ENCODE measurements at regions not wholly inside any gene's neighbourhood (a gene's known extent, or its start where the extent isn't known, plus 50 kb on each side); places are given as distances from the start of the nearest gene placed in this dataset.

DNA sequence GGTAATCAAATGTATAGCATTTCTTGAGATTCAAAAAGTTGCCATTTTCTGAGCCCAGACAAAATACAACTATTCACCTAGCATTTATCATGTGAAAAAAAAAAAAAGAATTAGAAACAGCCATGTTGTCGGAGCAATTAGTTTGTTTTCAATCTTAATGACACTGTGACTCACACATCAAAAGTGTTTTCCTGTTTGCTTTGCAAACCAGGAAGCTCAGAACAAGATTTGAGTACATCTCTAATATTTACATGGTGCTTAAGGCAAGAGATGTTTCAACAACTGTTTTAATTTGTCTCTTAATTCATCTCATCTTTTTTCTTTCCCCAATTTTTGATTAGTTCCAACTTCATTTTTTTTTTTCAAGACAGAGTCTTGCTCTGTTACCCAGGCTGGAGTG is 62.5 kb upstream of the CAPZB start:
- no peak overlapping the region for H3K27ac ChIP-seq
- peaks cover 2% of the 10 kb centered on the region for H3K4me1 ChIP-seq (ENCODE audit: insufficient read depth)
- H3K9me3 ChIP-seq = no peaks in the 10 kb centered on the region
- no peaks in the 10 kb centered on the region for H3K27me3 ChIP-seq
- no peaks in the 10 kb centered on the region for H3K36me3 ChIP-seq
- H3K4me3 ChIP-seq = no peak overlapping the region
- no peak for DNase-seq
- TF ChIP-seq POLR2A (IDR thresholded peaks at IDR 0.05) = no peak
- WGBS, 3 donors = 53 to 81% (median 67%) methylated on average over 1 of the region's 1 CpG
- intact Hi-C loops (cut with DNase I) = no loop called here

DNA sequence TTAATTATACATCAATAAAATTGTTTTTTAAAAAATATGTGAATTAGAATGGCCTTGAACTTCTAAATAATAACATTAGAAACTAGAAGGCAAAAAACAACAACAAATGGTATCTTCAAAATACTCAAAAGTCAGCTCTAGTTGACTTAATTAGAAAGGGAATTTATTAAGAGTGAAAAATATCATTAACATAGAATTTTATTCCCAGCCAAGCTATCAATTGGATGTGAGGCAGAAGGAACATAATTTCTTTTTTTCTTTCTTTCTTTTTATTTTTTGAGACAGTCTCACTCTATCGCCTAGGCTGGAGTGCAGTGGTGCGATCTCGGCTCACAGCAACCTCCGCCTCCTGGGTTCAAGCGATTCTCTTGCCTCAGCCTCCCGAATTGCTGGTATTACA is 51.2 kb upstream of the CAPZB start:
- DNase-seq = no peak
- no peak for TF ChIP-seq POLR2A (IDR thresholded peaks at IDR 0.05)
- TF ChIP-seq, protein P1, sequence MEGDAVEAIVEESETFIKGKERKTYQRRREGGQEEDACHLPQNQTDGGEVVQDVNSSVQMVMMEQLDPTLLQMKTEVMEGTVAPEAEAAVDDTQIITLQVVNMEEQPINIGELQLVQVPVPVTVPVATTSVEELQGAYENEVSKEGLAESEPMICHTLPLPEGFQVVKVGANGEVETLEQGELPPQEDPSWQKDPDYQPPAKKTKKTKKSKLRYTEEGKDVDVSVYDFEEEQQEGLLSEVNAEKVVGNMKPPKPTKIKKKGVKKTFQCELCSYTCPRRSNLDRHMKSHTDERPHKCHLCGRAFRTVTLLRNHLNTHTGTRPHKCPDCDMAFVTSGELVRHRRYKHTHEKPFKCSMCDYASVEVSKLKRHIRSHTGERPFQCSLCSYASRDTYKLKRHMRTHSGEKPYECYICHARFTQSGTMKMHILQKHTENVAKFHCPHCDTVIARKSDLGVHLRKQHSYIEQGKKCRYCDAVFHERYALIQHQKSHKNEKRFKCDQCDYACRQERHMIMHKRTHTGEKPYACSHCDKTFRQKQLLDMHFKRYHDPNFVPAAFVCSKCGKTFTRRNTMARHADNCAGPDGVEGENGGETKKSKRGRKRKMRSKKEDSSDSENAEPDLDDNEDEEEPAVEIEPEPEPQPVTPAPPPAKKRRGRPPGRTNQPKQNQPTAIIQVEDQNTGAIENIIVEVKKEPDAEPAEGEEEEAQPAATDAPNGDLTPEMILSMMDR (IDR thresholded peaks at IDR 0.05) = no peak
- TF ChIP-seq EP300 (IDR thresholded peaks at IDR 0.05) = no peak
- no peaks in the 10 kb centered on the region for H3K27me3 ChIP-seq
- H3K36me3 ChIP-seq = no peaks in the 10 kb centered on the region
- H3K4me3 ChIP-seq = no peak overlapping the region
- no peaks in the 10 kb centered on the region for H3K9me3 ChIP-seq
- H3K27ac ChIP-seq = no peak overlapping the region
- intact Hi-C loops (cut with DNase I) = no loop called here
- 98% methylated on average over 6 of the region's 6 CpGs for whole genome bisulfite sequencing, 3 donors
- no peaks in the 10 kb centered on the region for H3K4me1 ChIP-seq (ENCODE audit: insufficient read depth)

DNA sequence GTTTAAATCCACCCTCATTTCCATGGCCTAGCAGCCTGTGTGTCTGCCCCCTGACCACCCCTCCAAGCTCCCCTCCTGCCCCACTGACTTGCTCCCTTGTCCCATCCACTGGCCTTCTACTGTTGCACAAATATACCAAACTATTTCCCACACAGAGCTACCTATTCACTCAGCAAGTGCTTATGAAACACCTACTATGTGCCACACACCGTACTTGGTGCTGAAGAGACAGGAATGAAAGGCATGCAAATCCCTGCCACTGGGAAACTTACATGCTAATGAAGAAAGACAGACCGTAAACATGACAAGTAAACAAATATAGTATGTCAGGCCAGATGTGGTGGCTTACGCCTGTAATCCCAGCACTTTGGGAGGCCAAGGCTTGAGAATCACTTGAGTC is 49.9 kb upstream of the CAPZB start:
- no peak for DNase-seq
- Histone ChIP-seq H3K27me3 (no peaks in the 10 kb centered on the region), H3K36me3 (no peaks in the 10 kb centered on the region), H3K9me3 (no peaks in the 10 kb centered on the region), H3K4me1 (ENCODE audit: insufficient read depth) (no peaks in the 10 kb centered on the region), H3K4me3 (no peak overlapping the region), H3K27ac (no peak overlapping the region)
- TF ChIP-seq EP300 (IDR thresholded peaks at IDR 0.05) = no peak
- TF ChIP-seq POLR2A (IDR thresholded peaks at IDR 0.05) = no peak
- TF ChIP-seq, protein P1 (IDR thresholded peaks at IDR 0.05) = no peak
- intact Hi-C loops (cut with DNase I) = no loop called here
- WGBS, 3 donors = 89 to 91% (median 90%) methylated on average over 3 of the region's 3 CpGs
